Keratinocyte (primary cell): ENCODE measurements at regions not wholly inside any gene's neighbourhood (a gene's known extent, or its start where the extent isn't known, plus 50 kb on each side); places are given as distances from the start of the nearest gene placed in this dataset.

Experiments used
- DNase-seq: peaks from one replicate; pipeline ENCODE4 v3.0.0-alpha.2; 2011; ENCODE audit warnings: low read depth, missing footprints, low spot score
- FAIRE-seq: peaks from 2 replicates; lab custom pipeline; 2011; peaks lifted over from hg19 to GRCh38; lab: Jason Lieb, UNC
- H2AFZ ChIP-seq: 2 replicates; pipeline ENCODE4 v1.6.0; 2012; ENCODE audit warnings: low read length, control low read depth, inconsistent platforms; ENCODE audit not compliant: control insufficient read depth
- H3K27ac ChIP-seq: 2 replicates; pipeline ENCODE4 v1.5.1; 2011; ENCODE audit warnings: low read length; ENCODE audit not compliant: control insufficient read depth, insufficient read depth
- H3K27me3 ChIP-seq: 3 replicates; pipeline ENCODE4 v1.6.0; 2011; ENCODE audit warnings: low read length; ENCODE audit not compliant: control insufficient read depth, insufficient read depth; ENCODE audit errors: extremely low read depth
- H3K36me3 ChIP-seq, 2 experiments: 2 replicates in 1 of 2; 3 replicates in 1 of 2; pipeline ENCODE4 v1.5.1; 2011; ENCODE audit warnings: low read length in 2 of 2, mild to moderate bottlenecking in 1 of 2; ENCODE audit not compliant: control insufficient read depth in 2 of 2, insufficient read depth in 2 of 2; ENCODE audit errors: extremely low read depth in 1 of 2
- H3K4me1 ChIP-seq: 3 replicates; pipeline ENCODE4 v1.5.1; 2011; ENCODE audit warnings: low read length; ENCODE audit not compliant: control insufficient read depth, insufficient read depth; ENCODE audit errors: extremely low read depth
- H3K4me2 ChIP-seq: 3 replicates; pipeline ENCODE4 v1.6.0; 2011; ENCODE audit warnings: low read depth, low read length; ENCODE audit not compliant: control insufficient read depth, insufficient read depth; ENCODE audit errors: extremely low read depth
- H3K4me3 ChIP-seq, 3 experiments: fragments of 200-600 bp in 1 of 3; sonication (generic) in 1 of 3; 2 replicates in 2 of 3; 3 replicates in 1 of 3; pipeline ENCODE4 v1.5.1; 2011 to 2016; ENCODE audit warnings: low read length in 3 of 3, mild to moderate bottlenecking in 3 of 3, control low read depth in 2 of 3, inconsistent platforms in 1 of 3, low read depth in 1 of 3, mixed read lengths in 1 of 3, mixed run types in 1 of 3, moderate library complexity in 1 of 3; ENCODE audit not compliant: control insufficient read depth in 2 of 3, insufficient read depth in 2 of 3; ENCODE audit errors: extremely low read depth in 1 of 3
- H3K79me2 ChIP-seq: 2 replicates; pipeline ENCODE4 v1.6.0; 2012; ENCODE audit warnings: low read length; ENCODE audit not compliant: control insufficient read depth, insufficient read depth
- H3K9ac ChIP-seq: 3 replicates; pipeline ENCODE4 v1.6.0; 2011; ENCODE audit warnings: low read length; ENCODE audit not compliant: control insufficient read depth, insufficient read depth; ENCODE audit errors: extremely low read depth
- H3K9me1 ChIP-seq: 3 replicates; pipeline ENCODE4 v1.6.0; 2011; ENCODE audit warnings: low read length; ENCODE audit not compliant: control insufficient read depth, insufficient read depth; ENCODE audit errors: extremely low read depth
- H3K9me3 ChIP-seq: 2 replicates; pipeline ENCODE4 v1.5.1; 2012; ENCODE audit warnings: low read depth, low read length; ENCODE audit not compliant: control insufficient read depth
- H4K20me1 ChIP-seq: 3 replicates; pipeline ENCODE4 v1.6.0; 2011; ENCODE audit warnings: low read length; ENCODE audit not compliant: control insufficient read depth, insufficient read depth; ENCODE audit errors: extremely low read depth
- EZH2 ChIP-seq: IDR thresholded peaks from one replicate; pipeline ENCODE4 v1.6.1; 2012; ENCODE audit warnings: inconsistent platforms, mild to moderate bottlenecking, low read length, moderate library complexity
- dilution Hi-C: fragments of 300-500 bp; cut with MboI; formaldehyde crosslinking; loops from one replicate; pipeline ENCODE4 v1.7.0; 2020; ENCODE audit warnings: low sequenced_read_pairs; ENCODE audit not compliant: extremely low pct_ligation_motif_present
- TF ChIP-seq, protein P1 (sequence below), 3 experiments: IDR thresholded peaks in 1 of 3; conservative IDR thresholded peaks in 1 of 3; optimal IDR thresholded peaks in 1 of 3; 2 replicates in 2 of 3; 3 replicates in 1 of 3; pipeline versions ENCODE3 to v1.5.1; 2011; ENCODE audit warnings: low read length in 3 of 3, mild to moderate bottlenecking in 3 of 3, moderate library complexity in 2 of 3, control low read depth in 1 of 3, inconsistent platforms in 1 of 3; ENCODE audit not compliant: insufficient read depth in 2 of 3; ENCODE audit errors: extremely low read depth in 1 of 3

DNA sequence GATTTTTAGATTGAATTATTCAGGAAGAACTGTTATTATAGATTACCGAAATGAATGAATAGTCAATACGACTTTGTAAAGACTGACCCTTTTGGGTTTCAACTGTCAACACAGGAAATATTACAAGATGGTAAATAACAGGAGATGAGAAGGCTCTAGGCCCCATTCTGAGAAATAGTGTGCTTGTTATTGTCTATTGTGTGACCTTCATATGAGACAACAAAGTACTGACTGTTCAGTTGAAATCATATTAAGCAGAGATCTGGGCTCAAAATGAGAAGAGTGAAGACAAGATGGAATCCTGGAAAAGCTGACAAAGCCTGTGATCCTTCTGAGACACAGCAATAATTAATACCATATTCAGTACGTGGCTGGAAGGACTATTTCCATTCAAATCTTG, 503.8 kb downstream of the INHBA start:
- Histone ChIP-seq H3K79me2 (no peaks in the 10 kb centered on the region), H3K9me1 (no peaks in the 10 kb centered on the region), H3K4me3 (no peak overlapping the region), H2AFZ (no peak overlapping the region), H3K9ac (no peak overlapping the region), H3K36me3 (no peaks in the 10 kb centered on the region), H3K4me1 (peaks cover 3% of the 10 kb centered on the region), H4K20me1 (no peaks in the 10 kb centered on the region), H3K9me3 (no peaks in the 10 kb centered on the region), H3K4me2 (no peak overlapping the region), H3K27me3 (no peaks in the 10 kb centered on the region), H3K27ac (no peak overlapping the region)
- no peak for FAIRE-seq
- no peak for DNase-seq
- dilution Hi-C loops, result no loop called here
- TF ChIP-seq, protein P1, sequence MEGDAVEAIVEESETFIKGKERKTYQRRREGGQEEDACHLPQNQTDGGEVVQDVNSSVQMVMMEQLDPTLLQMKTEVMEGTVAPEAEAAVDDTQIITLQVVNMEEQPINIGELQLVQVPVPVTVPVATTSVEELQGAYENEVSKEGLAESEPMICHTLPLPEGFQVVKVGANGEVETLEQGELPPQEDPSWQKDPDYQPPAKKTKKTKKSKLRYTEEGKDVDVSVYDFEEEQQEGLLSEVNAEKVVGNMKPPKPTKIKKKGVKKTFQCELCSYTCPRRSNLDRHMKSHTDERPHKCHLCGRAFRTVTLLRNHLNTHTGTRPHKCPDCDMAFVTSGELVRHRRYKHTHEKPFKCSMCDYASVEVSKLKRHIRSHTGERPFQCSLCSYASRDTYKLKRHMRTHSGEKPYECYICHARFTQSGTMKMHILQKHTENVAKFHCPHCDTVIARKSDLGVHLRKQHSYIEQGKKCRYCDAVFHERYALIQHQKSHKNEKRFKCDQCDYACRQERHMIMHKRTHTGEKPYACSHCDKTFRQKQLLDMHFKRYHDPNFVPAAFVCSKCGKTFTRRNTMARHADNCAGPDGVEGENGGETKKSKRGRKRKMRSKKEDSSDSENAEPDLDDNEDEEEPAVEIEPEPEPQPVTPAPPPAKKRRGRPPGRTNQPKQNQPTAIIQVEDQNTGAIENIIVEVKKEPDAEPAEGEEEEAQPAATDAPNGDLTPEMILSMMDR (optimal IDR thresholded peaks at IDR 0.05 in 1 of 3, IDR thresholded peaks at IDR 0.05 in 1 of 3, conservative IDR thresholded peaks at IDR 0.05 in 1 of 3; ENCODE audit: extremely low read depth in 1 of 3, insufficient read depth in 2 of 3, low read length in 3 of 3), result no peak
- TF ChIP-seq EZH2, result no peak

DNA sequence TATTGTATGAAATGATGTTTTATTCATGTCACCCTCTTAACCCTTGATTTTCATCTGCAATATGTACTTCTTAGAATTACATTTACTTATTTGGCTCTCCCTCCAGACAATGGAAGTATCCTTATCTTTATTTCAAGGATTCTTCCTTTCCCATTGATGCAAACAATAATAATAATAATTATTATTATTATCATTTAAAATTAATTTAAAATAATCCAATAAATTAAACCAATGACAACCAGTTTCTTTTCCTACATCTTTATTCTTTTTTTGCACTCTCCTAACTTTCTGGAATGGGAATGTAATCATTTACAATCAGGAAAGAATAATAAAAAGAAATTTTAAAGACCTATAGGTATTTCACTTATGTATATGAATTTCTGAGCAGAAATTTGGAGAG, 504.4 kb downstream of the INHBA start:
- no peak overlapping the region for H3K4me2 ChIP-seq
- no peak overlapping the region for H2AFZ ChIP-seq
- FAIRE-seq, result no peak
- no peak overlapping the region for H3K4me3 ChIP-seq
- no peak overlapping the region for H3K27ac ChIP-seq
- no peaks in the 10 kb centered on the region for H3K9me1 ChIP-seq
- no peak for DNase-seq
- no peak for TF ChIP-seq EZH2
- no peaks in the 10 kb centered on the region for H3K36me3 ChIP-seq
- dilution Hi-C loops, result no loop called here
- H3K4me1 ChIP-seq, result peaks cover 3% of the 10 kb centered on the region
- no peaks in the 10 kb centered on the region for H4K20me1 ChIP-seq
- no peaks in the 10 kb centered on the region for H3K9me3 ChIP-seq
- no peaks in the 10 kb centered on the region for H3K27me3 ChIP-seq
- H3K9ac ChIP-seq, result no peak overlapping the region
- H3K79me2 ChIP-seq, result no peaks in the 10 kb centered on the region

DNA sequence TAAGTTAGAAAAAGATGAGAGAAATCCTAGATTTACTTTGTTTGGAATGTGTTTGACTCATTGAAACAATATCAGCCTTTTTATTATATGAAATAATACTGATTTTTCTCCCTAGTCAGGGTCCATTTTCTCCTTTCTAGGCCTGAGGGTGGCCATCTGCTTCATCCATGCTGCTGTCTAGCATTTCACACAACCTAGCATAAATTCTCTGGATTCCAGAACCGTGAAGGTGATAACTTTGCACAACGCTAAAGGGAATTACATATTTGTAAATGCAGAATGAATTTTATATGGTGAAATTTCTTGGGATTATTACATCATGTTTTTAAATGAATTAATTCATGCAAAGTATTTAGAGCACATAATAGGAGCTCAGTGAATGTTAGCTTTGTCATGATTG, 505.1 kb downstream of the INHBA start:
- no peaks in the 10 kb centered on the region for H3K9me1 ChIP-seq
- no peak for TF ChIP-seq EZH2
- TF ChIP-seq, protein P1 (optimal IDR thresholded peaks at IDR 0.05 in 1 of 3, IDR thresholded peaks at IDR 0.05 in 1 of 3, conservative IDR thresholded peaks at IDR 0.05 in 1 of 3; ENCODE audit: extremely low read depth in 1 of 3, insufficient read depth in 2 of 3, low read length in 3 of 3), result no peak
- no peak overlapping the region for H3K27ac ChIP-seq
- no peaks in the 10 kb centered on the region for H3K79me2 ChIP-seq
- FAIRE-seq, result no peak
- H3K4me1 ChIP-seq, result peaks cover 3% of the 10 kb centered on the region
- no peak overlapping the region for H2AFZ ChIP-seq
- no peaks in the 10 kb centered on the region for H3K9me3 ChIP-seq
- H3K27me3 ChIP-seq, result no peaks in the 10 kb centered on the region
- DNase-seq, result no peak
- H4K20me1 ChIP-seq, result no peaks in the 10 kb centered on the region
- dilution Hi-C loops, result no loop called here
- H3K9ac ChIP-seq, result no peak overlapping the region
- H3K4me2 ChIP-seq, result no peak overlapping the region
- H3K36me3 ChIP-seq, result no peaks in the 10 kb centered on the region
- H3K4me3 ChIP-seq, result no peak overlapping the region
